ENCODE measurements at regions not wholly inside any gene's neighbourhood (a gene's known extent, or its start where the extent isn't known, plus 50 kb on each side); places are given as distances from the start of the nearest gene placed in this dataset.
"Not testable (repeated sequence)": the region's sequence is repeated elsewhere in the genome, so short reads cannot be mapped to it uniquely, and the experiment has no call there.

- not testable (repeated sequence) for DNase-seq
Observed at GRCh38 chr6:16039892-16040627, 88.8 kb upstream of the MYLIP start.

- no peak for DNase-seq
Observed at GRCh38 chr6:16038938-16039337, 89.9 kb upstream of the MYLIP start.

GRCh38 chr6:16035488-16036080 is 93.3 kb upstream of the MYLIP start:
- DNase-seq, result no peak

- no peak for DNase-seq
Observed at GRCh38 chr6:16033214-16033613, 95.7 kb upstream of the MYLIP start.

GRCh38 chr6:16031278-16031981 is 97.5 kb upstream of the MYLIP start:
- DNase-seq, result no peak

- no peak for DNase-seq
Observed at GRCh38 chr6:16028966-16029365, 99.9 kb upstream of the MYLIP start.

GRCh38 chr6:16020259-16020658 is 108.6 kb upstream of the MYLIP start:
- DNase-seq, result no peak

GRCh38 chr6:16019462-16019861 is 109.4 kb upstream of the MYLIP start:
- DNase-seq, result no peak

- no peak for DNase-seq
Observed at GRCh38 chr6:16018626-16019025, 110.3 kb upstream of the MYLIP start.

- DNase-seq, result not testable (repeated sequence)
Observed at GRCh38 chr6:16014325-16014724, 114.6 kb upstream of the MYLIP start.

- no peak for DNase-seq
Observed at GRCh38 chr6:16007146-16007545, 121.7 kb upstream of the MYLIP start.

- DNase-seq, result no peak
Observed at GRCh38 chr6:16006681-16007080, 122.2 kb upstream of the MYLIP start.

- DNase-seq, result no peak
Observed at GRCh38 chr6:16004934-16005679, 123.8 kb upstream of the MYLIP start.

- no peak for DNase-seq
Observed at GRCh38 chr6:16003197-16003491, 125.7 kb upstream of the MYLIP start.

GRCh38 chr6:16002332-16003196 is 126.3 kb upstream of the MYLIP start:
- DNase-seq, result no peak

- DNase-seq, result no peak
Observed at GRCh38 chr6:16001158-16001557, 127.7 kb upstream of the MYLIP start.

GRCh38 chr6:15999201-15999600 is 129.7 kb upstream of the MYLIP start:
- no peak for DNase-seq

GRCh38 chr6:15997586-15998388 is 131.1 kb upstream of the MYLIP start:
- no peak for DNase-seq

GRCh38 chr6:15996030-15996429 is 132.9 kb upstream of the MYLIP start:
- DNase-seq, result no peak

GRCh38 chr6:15995493-15995892 is 133.4 kb upstream of the MYLIP start:
- DNase-seq, result no peak

- DNase-seq, result no peak
Observed at GRCh38 chr6:15994814-15995459, 133.9 kb upstream of the MYLIP start.

Data from CD4-positive, alpha-beta T cell treated with Interleukin-6 for 4 hours (primary cell).